ENCODE measurements at regions not wholly inside any gene's neighbourhood (a gene's known extent, or its start where the extent isn't known, plus 50 kb on each side); places are given as distances from the start of the nearest gene placed in this dataset.

DNA sequence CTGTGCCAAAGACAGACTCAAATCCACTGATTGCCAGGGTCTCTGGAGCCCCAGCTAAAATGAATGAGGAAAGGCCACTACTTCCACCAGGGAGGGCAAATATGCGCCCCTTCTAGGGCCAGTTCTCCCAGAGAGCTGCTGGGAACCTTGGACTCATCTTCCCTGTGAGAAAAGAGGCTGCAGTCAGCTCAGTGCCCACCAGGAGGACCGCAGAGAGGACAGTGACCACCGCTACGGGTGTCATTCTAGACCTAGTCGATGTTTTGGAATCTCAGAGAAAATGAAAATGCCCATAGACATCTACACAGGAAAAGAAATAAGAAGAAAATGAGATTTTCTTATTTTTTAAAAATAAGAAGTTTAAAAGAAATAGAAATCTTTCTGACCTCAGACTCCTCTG, 235.1 kb downstream of the UQCRFS1 start:
- no peak for DNase-seq (ENCODE audit: low spot score)

DNA sequence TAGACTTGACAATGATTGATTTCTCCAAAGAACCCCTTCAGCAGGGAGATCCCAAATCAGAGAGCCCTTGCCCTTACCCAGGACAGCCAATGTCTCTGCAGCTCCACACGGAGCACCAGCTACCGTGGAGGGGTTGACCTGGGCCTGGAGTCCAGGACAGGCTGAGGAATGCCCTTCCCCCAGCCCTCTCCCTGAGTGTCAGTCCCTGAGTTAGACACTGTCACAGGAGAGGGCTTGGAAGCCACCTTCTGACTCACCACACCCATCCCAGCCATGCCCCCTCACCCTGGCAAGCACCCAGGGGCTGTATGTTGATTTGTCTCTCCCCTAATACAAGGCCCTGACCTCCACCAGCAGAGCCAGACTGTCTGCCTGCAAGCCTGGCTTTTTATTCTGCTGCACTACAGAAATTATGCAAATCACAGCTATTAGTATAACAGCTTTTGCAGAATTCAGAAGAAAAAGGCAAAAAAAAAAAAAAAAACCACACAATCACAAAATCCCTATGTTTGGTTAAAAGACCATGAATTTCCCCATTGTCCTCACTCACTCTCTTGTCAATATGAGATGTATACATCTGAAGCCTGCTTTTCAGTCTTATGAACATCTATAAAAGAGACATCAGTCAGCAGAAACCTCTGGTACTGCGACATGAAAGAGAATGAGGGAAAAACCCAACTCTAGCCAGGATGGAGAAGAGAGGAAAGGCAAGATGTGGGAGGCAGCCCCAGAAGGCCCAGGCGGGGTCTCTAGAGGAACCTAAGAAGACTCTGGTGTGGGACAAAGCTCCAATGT, 240.7 kb downstream of the UQCRFS1 start:
- no peak for DNase-seq (ENCODE audit: low spot score)

DNA sequence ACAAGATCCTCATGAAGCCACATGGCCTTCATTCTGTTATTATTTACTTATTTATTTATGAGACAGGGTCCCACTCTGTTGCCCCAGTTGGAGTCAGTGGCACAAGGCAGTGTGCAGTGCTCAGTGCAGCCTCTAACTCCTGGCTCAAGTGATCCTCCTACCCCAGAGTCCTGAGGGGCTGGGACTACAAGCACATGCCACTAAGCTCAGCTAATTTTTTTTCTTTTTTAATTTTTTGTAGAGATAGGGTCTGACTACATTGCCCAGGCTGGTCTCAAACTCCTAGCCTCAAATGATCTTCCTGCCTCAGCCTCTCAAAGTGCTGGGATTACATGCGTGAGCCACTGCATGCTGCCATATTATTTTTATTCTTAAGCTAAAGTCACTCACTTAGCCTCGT, 241.4 kb downstream of the UQCRFS1 start:
- DNase-seq (ENCODE audit: low spot score): no peak

DNA sequence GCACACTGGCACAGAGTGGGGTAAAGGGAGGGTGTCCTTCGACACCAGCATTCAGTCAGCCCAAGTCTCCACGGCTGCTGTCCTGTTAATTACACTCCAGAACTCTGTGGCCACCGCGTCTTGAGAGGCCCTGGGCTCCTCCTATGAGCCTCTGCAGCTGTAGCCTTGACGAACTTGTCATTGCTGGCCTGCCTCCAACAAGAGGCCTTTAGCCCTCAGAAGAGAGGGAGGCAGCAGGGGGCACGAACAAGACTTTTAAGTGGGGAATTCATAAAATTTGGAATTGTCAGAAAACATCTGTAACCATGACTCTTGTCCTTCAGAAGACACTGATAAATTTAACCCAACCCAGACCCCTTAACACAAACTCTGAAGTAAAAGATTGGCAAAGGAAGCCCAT, 241.9 kb downstream of the UQCRFS1 start:
- DNase-seq (ENCODE audit: low spot score): no peak

DNA sequence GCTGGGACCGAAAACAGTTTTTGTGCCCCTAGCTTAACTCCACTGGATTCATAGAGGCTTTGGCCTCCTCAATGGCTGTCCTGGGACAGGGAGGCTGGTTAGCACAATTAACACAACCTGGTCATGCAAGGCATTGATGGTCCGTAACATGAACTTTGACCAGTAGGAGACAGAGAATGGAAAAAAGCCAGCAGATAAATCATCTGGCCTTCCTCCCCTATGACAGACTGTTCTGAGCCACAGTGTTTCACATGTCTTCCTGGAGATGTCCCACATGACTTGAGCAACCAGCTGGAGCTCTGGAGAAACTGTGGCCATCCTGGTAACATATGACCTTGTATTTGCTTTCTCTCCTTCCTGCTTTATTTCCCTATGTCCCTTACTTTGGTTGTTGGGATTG, 244.2 kb downstream of the UQCRFS1 start:
- no peak for DNase-seq (ENCODE audit: low spot score)

DNA sequence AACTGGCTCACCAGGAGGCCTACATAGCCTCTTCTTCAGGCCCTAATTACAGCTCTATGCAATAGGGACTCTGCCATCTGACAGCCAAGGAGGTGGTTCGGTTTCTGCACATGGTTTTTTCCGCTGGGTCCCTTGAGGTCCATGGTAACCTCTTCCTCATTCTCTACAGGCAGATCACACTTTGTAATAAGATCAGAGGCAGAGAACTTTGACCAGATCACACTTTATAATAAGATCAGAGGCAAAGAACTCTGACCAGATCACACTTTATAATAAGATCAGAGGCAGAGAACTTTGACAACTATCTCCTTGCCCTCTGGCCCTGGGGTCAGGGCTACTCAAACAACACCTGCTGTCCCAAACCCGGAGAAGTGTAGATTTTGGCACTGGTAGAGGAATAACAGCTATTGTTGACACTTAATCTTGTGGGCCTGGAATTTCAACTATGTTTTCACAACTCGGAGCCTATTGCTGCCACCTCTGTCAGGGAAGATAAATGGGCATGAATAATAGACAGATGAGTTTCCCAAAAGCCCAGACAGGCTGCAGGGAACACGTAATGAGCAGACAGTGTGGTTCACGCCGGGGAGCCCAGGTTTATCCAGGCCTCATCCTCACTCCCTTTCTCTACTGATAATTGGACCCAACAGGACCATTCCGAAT, 246.1 kb downstream of the UQCRFS1 start:
- no peak for DNase-seq (ENCODE audit: low spot score)

DNA sequence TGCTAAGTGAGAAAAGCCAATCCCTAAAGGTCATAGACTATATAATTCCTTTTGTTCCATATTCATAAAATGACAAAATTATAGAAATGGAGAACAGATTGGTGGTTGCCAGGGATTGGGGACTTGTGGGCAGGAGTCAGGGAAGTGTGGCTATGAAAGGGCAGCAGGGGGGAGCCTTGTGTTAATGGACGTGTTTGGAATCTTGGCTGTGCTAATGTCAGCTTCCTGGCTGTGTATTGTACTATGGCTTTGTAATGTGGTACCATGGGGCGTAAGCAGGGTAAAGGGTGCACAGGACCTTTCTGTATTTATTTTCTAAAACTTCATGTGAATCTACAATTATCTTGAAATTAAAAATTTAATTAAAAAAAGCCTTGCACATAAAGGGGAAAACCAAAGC, 248.5 kb downstream of the UQCRFS1 start:
- no peak for DNase-seq (ENCODE audit: low spot score)

DNA sequence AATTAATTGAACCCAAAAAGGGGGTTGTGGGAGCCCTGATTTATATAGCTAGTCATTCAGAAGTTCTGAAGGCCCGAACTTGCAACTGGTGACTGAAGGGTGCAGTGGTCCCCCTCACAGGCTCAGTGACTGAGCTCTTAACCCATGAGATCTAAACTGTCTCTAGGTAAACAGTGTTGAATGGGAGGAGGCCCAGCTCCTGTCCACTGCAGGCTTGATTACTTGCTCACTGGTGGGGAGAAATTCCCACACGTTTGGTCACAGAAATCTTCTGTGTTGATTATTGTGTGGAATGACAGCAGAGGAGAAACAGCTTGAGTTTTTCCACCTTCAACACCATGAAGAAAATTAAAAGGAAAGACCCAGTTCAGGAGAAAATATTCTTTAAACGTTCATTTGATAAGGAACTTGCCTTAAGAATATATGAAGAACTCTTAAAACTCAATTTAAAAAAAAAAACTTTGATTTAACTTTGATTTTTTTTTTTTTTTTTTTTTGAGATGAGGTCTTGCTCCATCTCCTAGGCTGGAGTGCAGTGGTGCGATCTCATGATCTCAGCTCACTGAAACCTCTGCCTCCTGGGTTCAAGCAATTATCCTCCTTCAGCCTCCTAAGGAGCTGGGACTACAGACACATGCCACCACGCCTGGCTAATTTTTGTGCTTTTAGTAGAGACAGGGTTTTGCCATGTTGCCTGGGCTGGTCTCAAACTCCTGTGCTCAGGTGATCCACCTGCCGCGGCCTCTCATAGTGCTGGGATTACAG, 249.3 kb downstream of the UQCRFS1 start:
- no peak for DNase-seq (ENCODE audit: low spot score)

DNA sequence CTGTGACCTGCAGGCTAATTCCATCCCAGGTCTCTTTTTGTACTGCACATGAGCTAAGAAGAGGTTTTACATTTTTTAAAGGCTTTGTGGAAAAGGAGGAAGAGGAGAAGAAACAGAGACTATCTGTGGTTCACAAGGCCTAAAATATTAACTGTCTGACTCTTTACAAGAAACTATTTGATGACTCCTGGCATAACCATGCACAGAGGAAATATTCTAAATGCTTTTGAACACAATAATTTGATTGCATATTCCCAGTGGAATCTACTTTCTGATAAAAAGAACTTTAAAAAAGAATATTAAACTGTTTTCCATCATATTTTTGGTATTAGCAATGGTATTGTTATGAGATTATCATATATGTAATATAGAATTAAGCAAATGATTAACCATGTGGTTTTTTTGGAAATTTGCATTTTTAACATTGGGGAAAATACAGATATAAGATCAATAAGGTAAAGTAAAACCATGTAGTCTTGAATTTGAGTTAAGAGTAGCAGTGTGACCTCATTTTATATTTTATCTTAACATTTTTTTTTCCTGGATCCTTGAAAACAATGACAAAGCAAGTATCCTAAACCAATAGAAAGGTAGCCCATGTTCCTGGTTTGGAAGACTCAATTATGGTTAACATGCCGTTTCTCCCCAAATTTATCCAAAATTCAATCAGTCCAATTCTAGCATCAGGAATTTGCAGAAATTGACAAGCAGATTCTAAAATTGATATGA, 251.0 kb downstream of the UQCRFS1 start:
- DNase-seq (ENCODE audit: low spot score): no peak

DNA sequence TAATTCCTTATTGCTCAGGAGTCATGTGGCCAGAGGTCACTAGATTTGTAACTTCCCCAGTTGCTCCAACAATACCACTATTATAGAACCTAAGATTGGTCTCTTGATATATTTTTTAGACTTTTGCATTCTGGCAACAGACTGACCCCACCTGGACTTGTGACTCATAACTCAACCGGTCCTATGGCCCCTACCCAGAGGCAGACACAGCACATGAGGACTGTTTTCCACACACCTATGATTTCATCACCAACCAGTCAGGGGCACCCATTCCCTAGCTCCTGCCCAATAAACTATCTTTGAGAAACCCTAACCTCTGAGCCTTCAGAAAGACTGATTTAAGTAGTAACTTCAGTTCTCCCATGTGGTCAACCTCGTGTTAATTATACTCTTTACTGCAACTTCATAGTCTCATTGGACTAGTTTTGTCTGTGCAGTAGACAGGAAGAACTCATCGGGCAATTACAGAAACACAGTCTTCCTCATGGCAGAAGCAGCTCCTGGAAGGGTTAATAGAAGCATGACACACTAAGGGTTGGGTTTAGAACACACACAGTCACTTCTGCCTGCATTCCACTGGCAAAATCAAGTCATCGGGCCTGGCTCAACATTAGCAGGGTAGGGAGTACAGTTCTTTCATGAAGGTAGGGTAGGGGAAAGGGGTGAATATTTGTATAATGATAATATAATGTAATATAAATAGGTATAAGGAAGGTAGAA, 251.8 kb downstream of the UQCRFS1 start:
- no peak for DNase-seq (ENCODE audit: low spot score)

DNA sequence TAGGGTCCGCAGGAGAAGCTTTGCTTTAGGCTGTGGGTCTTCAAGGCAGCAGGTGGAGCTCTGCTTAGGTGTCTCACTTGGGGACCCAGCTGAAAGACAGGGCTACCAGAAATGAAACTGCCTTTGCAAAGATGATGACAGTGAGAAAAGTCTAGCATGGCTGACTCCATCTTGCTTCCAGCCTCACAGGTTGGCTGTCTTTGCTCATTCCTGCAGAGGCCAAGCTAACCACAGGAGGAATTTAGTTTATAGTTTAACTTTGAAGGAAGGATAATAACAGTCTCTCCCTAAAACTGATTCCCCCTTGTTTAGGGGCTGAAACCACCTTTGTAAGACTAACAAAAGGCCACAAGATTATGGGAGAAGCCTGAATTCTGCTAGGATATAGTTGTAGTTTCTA, 252.4 kb downstream of the UQCRFS1 start:
- DNase-seq (ENCODE audit: low spot score): no peak

DNA sequence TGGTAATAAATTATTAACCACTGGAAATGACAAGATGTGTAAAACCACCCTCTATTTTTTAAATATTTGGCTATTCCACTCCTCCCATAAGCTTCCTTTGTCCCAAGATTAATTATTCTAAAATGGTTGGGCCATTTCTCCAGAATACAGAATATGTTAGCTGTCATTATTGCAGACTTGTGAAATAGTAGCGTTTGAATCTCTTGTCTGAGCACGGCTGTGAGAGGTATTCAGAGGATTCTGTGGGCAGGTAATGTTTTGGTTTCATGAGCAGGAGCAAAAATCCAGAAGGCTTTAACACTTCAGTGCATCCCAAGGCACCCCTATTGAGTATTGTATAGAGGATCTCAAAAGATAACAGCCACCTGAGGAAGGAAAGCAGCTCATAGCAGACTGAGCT, 256.0 kb downstream of the UQCRFS1 start:
- no peak for DNase-seq (ENCODE audit: low spot score)

DNA sequence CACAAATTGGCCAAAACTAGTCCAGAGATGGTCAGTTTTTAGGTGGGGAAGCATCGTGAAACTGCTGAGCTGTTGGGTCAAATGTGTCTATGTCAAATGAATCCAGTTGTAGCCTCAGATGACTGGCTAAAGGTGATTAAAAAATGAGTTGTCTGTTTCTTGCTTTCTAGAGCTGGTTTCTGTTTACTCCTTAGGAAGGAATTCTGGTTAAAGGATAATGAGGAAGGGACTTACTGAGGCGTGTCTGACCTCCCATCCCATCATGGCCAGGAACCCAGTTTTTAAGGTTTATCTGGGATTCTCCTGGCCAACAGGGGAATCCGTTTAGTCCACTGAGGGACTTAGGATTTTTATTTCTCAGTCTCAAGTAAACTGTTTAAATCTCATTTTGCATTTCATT, 256.5 kb downstream of the UQCRFS1 start:
- no peak for DNase-seq (ENCODE audit: low spot score)

DNA sequence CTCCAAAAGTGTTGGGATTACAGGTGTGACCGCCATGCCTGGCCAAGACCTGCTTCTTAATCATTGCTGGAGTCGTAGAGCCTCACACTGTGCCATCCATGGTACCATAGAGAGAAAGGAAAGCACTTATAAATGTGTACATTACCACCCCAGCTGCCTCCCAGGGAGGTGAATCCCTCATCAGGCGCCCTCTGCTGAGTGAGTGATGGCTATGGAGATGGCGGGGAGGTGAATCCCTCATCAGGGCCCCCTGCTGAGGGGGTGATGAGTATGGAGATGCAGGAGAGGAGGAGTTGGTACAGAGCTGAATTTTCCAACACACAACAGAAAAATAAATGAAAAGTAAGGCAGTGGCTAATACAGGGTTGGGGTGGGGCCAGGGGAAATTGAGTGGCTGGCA, 263.4 kb downstream of the UQCRFS1 start:
- no peak for DNase-seq (ENCODE audit: low spot score)

DNA sequence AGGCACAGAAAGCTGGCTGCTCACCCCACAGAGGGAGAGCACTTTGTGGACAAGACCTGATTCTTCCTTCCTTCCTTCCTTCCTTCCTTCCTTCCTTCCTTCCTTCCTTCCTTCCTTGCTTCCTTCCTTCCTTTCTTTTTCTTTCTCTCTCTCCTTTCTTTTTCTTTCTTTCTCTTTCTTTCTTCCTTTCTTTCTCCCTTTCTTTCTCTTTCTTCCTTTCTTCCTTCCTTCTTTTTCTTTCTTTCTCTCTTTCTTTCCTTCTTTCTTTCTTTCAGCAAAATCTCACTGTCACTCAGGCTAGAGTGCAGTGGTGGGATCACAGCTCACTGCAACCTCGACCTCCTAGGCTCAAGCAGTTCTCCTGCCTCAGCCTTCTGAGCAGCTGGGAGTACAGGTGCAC, 263.9 kb downstream of the UQCRFS1 start:
- DNase-seq (ENCODE audit: low spot score): no peak

DNA sequence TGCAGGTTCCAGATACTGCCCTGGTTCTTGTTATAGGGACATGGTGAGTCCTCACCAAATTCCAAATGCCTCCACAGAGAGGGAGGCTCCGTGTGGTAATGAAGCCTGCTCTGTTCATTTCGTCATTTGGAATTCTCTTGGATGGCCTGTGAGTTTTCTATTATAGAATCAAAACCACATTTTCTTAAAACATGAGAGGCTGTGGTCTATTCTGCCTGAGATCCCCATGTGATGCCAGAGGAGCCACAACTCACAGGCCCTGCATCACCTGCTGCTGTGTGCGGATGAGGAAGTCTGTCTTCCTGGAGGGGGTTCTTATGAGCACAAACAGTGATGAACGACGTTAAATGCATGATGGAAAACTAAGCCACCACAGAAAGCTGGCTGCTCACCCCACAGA, 264.4 kb downstream of the UQCRFS1 start:
- DNase-seq (ENCODE audit: low spot score): no peak

DNA sequence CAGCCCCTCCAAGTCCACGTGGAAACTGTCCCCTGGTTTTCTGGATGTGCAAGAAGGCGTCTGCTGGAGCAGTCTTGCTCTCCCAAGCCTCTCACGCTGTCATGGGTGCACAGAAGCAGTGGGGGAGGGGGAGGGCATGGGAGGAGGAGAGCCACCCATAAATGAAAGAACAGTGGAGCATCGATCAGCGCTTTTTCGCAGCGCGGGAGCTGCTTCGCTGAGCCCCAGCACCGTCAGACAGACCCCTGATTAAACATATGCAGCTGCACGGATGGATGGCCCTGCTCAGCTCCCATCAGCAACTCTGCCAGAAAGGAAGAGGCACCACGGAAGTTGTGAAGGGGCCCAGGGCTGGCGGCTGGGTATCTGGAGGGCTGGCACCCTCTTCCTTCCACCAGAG, 264.9 kb downstream of the UQCRFS1 start:
- no peak for DNase-seq (ENCODE audit: low spot score)

DNA sequence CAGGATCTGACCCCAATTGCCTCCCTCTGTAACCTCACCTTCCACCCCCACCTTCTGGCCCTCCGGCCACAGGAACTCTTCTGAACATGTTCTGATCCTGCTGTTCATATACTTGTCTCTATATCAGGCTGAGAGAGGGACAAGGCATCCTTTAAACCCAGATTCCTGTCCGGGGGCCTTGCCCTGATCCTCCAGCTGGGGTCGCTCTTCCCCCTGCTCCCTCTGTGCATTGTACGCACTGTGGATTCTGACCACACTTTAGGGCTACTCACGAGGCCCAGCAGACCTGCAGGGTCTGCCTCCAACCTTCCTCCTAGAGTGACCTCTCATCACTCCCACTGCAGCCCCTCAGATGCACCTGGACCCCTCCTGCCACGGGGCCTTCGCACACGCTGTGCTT, 269.3 kb downstream of the UQCRFS1 start:
- DNase-seq (ENCODE audit: low spot score): no peak

DNA sequence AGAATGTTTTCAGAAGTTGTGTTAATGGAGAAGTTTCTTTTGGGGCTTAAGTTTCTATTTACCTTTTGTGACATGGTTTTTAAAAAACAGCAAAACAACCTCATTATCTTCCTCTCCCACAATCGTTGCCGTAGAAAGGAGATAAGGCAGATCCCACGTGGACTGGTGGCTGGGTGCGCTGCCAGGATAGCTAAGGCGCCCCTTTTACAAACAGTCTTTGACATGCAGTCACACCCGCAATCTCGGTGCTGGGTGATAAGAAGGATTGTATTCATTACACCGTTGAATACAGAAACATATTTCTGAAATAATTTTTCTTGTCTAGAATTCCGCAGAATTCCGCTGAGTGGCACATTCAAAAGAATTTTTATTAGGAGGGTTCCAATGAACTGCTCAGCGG, 271.1 kb downstream of the UQCRFS1 start:
- DNase-seq (ENCODE audit: low spot score): no peak

DNA sequence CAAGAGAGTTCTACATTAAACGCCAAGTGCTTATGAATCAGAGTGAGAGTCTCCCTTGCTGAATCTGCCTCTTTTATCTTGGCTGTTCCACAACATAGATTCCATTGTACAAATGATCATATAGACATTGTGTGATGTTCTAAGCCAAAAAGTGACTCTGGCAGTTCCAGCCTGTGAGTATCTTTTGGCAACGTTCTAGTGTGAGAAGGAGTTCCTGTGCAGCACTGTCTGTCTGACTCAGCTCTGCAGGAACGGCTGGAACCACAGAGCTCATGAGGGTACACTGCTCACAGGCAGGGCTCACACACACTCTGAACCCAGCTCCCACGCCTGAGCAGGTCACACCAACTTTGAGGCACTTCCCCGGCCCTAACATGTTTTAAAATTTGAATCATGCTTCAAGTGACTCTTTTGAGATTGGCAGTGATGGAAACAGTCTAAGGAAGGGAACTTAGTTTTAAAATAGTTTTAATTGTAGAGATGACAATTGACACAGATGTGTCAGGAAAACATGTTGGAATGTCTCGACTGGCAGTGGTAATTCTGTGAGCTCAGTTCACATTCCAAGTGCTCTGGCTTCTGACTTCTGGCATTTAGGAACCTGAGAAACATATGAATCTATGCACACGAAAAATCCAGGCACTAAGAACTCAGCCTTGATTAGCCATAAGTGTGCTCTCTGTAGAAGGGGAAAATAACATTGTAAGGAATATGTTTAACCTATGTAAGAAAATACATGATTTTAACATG, 272.0 kb downstream of the UQCRFS1 start:
- DNase-seq (ENCODE audit: low spot score): no peak

DNA sequence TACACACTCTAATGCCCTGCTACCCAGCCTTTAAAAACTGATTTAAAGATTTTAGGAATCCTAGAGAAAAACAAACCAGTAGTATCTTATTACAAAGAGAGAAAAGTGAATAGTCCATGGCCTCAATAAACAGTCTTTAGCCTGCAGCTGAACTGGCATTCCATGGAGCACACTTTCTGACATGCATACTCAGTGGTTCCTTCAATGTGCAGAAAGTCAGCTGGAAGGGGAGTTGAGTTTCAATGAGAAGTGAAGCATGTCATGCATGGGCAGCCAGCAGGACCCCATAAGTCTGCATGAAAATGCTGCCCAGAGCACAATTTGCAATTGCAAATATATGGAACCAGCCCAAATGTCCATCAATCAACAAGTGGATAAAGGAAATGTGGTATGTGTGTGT, 273.7 kb downstream of the UQCRFS1 start:
- no peak for DNase-seq (ENCODE audit: low spot score)

All from left forelimb (tissue), 1 donor.